GM12878 (cell line): ENCODE measurements at regions not wholly inside any gene's neighbourhood (a gene's known extent, or its start where the extent isn't known, plus 50 kb on each side); places are given as distances from the start of the nearest gene placed in this dataset.

Experiments
- ATAC-seq: fragments of 200-7000 bp; cut with Tn5 transposase; 3 replicates; pipeline ENCODE4 v1.9.1; 2020; ENCODE audit warnings: mild to moderate bottlenecking, moderate library complexity
- BruUV-seq: library from RNA; stranded (reverse); fragments of 400-500 nt; replicated peaks from 2 replicates; lab custom pipeline; 2021; lab: Mats Ljungman, UMichigan
- CTCF ChIA-PET: fragments of 300-600 bp; sonication (Branson Sonifier 250); formaldehyde crosslinking; extraction: SDS; loops from one replicate; lab custom pipeline; 2021; ENCODE audit warnings: inconsistent platforms; lab: Yijun Ruan, JAX
- POLR2A ChIA-PET: fragments of 350-600 bp; formaldehyde crosslinking; extraction: SDS; loops from one replicate; lab custom pipeline; 2021; ENCODE audit warnings: inconsistent platforms; lab: Charles Lee
- RAD21 ChIA-PET: fragments of 300-600 bp; sonication (Branson Sonifier 250); formaldehyde crosslinking; loops from one replicate; lab custom pipeline; 2023; ENCODE audit warnings: antibody characterized with exemption; ENCODE audit not compliant: unreplicated experiment; lab: Charles Lee
- SMC1A ChIA-PET: fragments of 300-600 bp; sonication (Branson Sonifier 250); formaldehyde crosslinking; loops from one replicate; lab custom pipeline; 2023; ENCODE audit not compliant: unreplicated experiment, uncharacterized antibody; lab: Charles Lee
- DNase-seq: peaks from one replicate; pipeline ENCODE4 v3.0.0-alpha.2; 2011; ENCODE audit warnings: low read depth, low spot score
- FAIRE-seq: peaks from 3 replicates; lab custom pipeline; 2011; peaks lifted over from hg19 to GRCh38; lab: Jason Lieb, UNC
- H2AFZ ChIP-seq: 2 replicates; pipeline ENCODE4 v1.6.0; 2011; ENCODE audit warnings: low read depth, low read length, control low read depth; ENCODE audit not compliant: control insufficient read depth
- H3K27ac ChIP-seq: 2 replicates; pipeline ENCODE4 v1.5.1; 2011; ENCODE audit warnings: control low read depth; ENCODE audit not compliant: control insufficient read depth, insufficient read depth
- H3K27me3 ChIP-seq, 2 experiments: replicated peaks in 1 of 2; 2 replicates each; pipeline versions ENCODE4 v1.6.0 to v1.6.1; 2011; ENCODE audit warnings: low read length in 1 of 2; ENCODE audit not compliant: control insufficient read depth in 2 of 2, insufficient read depth in 2 of 2
- H3K36me3 ChIP-seq, 2 experiments: 2 replicates each; pipeline ENCODE4 v1.5.1; 2011; ENCODE audit warnings: low read length in 1 of 2; ENCODE audit not compliant: control insufficient read depth in 2 of 2, insufficient read depth in 2 of 2
- H3K4me1 ChIP-seq: 2 replicates; pipeline ENCODE4 v1.6.1; 2011; ENCODE audit warnings: mild to moderate bottlenecking, low read length, moderate library complexity, mixed read lengths; ENCODE audit not compliant: control insufficient read depth, insufficient read depth
- H3K4me2 ChIP-seq: 2 replicates; pipeline ENCODE4 v1.6.0; 2011; ENCODE audit warnings: control low read depth; ENCODE audit not compliant: control insufficient read depth, insufficient read depth
- H3K4me3 ChIP-seq: fragments of 200-600 bp; sonication (generic); 2 replicates; pipeline ENCODE4 v1.5.1; 2016
- H3K79me2 ChIP-seq: 2 replicates; pipeline ENCODE4 v1.6.0; 2011; ENCODE audit warnings: low read length; ENCODE audit not compliant: control insufficient read depth, insufficient read depth
- H3K9ac ChIP-seq: 2 replicates; pipeline ENCODE4 v1.8.0; 2011; ENCODE audit warnings: low read length, control low read depth, mixed read lengths; ENCODE audit not compliant: control insufficient read depth, insufficient read depth
- H3K9me3 ChIP-seq: replicated peaks from 3 replicates; pipeline ENCODE4 v1.5.1; 2011; ENCODE audit warnings: mild to moderate bottlenecking, low read length; ENCODE audit not compliant: control insufficient read depth, insufficient read depth
- H4K20me1 ChIP-seq: 2 replicates; pipeline ENCODE4 v1.6.0; 2011; ENCODE audit not compliant: control insufficient read depth, insufficient read depth
- EED ChIP-seq: sonication (generic); IDR thresholded peaks from 2 replicates; pipeline ENCODE4 v1.6.1; 2016; ENCODE audit warnings: antibody characterized with exemption, low read depth
- ESRRA ChIP-seq: IDR thresholded peaks from 2 replicates; pipeline ENCODE4 v1.6.1; 2012; ENCODE audit warnings: mild to moderate bottlenecking, low read length, improper control_type of control experiment
- MEF2A ChIP-seq: IDR thresholded peaks from 2 replicates; pipeline ENCODE4 v1.6.1; 2011; ENCODE audit warnings: low read depth, mild to moderate bottlenecking, low read length, moderate library complexity; ENCODE audit not compliant: insufficient read depth
- MEF2B ChIP-seq: fragments of 450-650 bp; IDR thresholded peaks from 2 replicates; pipeline ENCODE4 v1.6.1; 2018; ENCODE audit warnings: mild to moderate bottlenecking, moderate library complexity; ENCODE audit not compliant: partially characterized antibody, poor library complexity, severe bottlenecking
- POLR2AphosphoS2 ChIP-seq: IDR thresholded peaks from 2 replicates; pipeline ENCODE4 v1.6.1; 2011; ENCODE audit warnings: low read depth, mild to moderate bottlenecking, low read length, improper control_type of control experiment, moderate library complexity
- SP1 ChIP-seq: IDR thresholded peaks from one replicate; pipeline ENCODE4 v1.6.1; 2011; ENCODE audit warnings: low read depth, low read length
- TARDBP ChIP-seq: IDR thresholded peaks from 2 replicates; pipeline ENCODE4 v1.6.1; 2016; ENCODE audit warnings: borderline replicate concordance
- TCF3 ChIP-seq: IDR thresholded peaks from 2 replicates; pipeline ENCODE4 v1.6.1; 2012; ENCODE audit warnings: low read depth, mild to moderate bottlenecking, low read length, borderline replicate concordance; ENCODE audit not compliant: insufficient read depth
- WGBS: methylation state at CpG from one replicate; pipeline ENCODE4 v1.1.6; 2016; ENCODE audit warnings: low lambda C conversion rate; ENCODE audit not compliant: insufficient replicate concordance, insufficient coverage; ENCODE audit errors: missing lambda C conversion rate; 5-methylcytosine and 5-hydroxymethylcytosine counted together
- in situ Hi-C: fragments of 300-500 bp; cut with MboI; formaldehyde crosslinking; loops from 9 replicates; pipeline ENCODE4 v1.14.3; 2018; ENCODE audit warnings: mixed read lengths
- intact Hi-C: fragments of 100-400 bp; cut with micrococcal nuclease; formaldehyde crosslinking; loops from one replicate; pipeline ENCODE4 v1.14.2; 2022; ENCODE audit not compliant: unreplicated experiment
- TF ChIP-seq, protein P1 (sequence below): IDR thresholded peaks from 2 replicates; pipeline ENCODE4 v1.6.1; 2011; ENCODE audit warnings: mild to moderate bottlenecking, low read depth, low read length, moderate library complexity; ENCODE audit not compliant: insufficient replicate concordance
- TF ChIP-seq, protein P2 (sequence below): fragments of 450-650 bp; IDR thresholded peaks from 2 replicates; pipeline ENCODE4 v1.6.1; 2017; ENCODE audit warnings: low read depth, mild to moderate bottlenecking, moderate library complexity

- FAIRE-seq (no peak), DNase-seq (no peak), ATAC-seq (no peak)
- intact Hi-C loops = no loop called here
- CTCF ChIA-PET = interaction anchor here (1.3 kb wide), 1 partner anchor 23 kb away, joined by 3 read pairs; no protein-coding TSS in a partner anchor
- H3K4me2 ChIP-seq = no peak overlapping the region
- RAD21 ChIA-PET = interaction anchor here (1.1 kb wide), 1 partner anchor 224 kb away, joined by 3 read pairs; no protein-coding TSS in a partner anchor
- TF ChIP-seq ESRRA (no peak), TARDBP (no peak), EED (no peak), MEF2A (no peak), TCF3 (no peak), MEF2B (no peak), POLR2AphosphoS2 (no peak), SP1 (no peak)
- TF ChIP-seq, protein P1, sequence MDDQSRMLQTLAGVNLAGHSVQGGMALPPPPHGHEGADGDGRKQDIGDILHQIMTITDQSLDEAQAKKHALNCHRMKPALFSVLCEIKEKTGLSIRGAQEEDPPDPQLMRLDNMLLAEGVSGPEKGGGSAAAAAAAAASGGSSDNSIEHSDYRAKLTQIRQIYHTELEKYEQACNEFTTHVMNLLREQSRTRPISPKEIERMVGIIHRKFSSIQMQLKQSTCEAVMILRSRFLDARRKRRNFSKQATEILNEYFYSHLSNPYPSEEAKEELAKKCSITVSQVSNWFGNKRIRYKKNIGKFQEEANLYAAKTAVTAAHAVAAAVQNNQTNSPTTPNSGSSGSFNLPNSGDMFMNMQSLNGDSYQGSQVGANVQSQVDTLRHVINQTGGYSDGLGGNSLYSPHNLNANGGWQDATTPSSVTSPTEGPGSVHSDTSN = no peak
- TF ChIP-seq, protein P2, sequence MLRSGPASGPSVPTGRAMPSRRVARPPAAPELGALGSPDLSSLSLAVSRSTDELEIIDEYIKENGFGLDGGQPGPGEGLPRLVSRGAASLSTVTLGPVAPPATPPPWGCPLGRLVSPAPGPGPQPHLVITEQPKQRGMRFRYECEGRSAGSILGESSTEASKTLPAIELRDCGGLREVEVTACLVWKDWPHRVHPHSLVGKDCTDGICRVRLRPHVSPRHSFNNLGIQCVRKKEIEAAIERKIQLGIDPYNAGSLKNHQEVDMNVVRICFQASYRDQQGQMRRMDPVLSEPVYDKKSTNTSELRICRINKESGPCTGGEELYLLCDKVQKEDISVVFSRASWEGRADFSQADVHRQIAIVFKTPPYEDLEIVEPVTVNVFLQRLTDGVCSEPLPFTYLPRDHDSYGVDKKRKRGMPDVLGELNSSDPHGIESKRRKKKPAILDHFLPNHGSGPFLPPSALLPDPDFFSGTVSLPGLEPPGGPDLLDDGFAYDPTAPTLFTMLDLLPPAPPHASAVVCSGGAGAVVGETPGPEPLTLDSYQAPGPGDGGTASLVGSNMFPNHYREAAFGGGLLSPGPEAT = no peak
- H2AFZ ChIP-seq = no peak overlapping the region
- H3K9ac ChIP-seq = no peak overlapping the region
- SMC1A ChIA-PET = interaction anchor here (0.8 kb wide), 1 partner anchor 45 kb away, joined by 3 read pairs; no protein-coding TSS in a partner anchor
- H3K4me1 ChIP-seq = no peaks in the 10 kb centered on the region
- H3K9me3 ChIP-seq = no peaks in the 10 kb centered on the region; the same call in 2 of the 3 replicates
- WGBS = 41% methylated on average over 2 of the region's 2 CpGs
- H3K79me2 ChIP-seq = no peaks in the 10 kb centered on the region; the same call in 1 of the 2 replicates
- no TSS peak for BruUV-seq
- no peaks in the 10 kb centered on the region for H4K20me1 ChIP-seq
- POLR2A ChIA-PET = no interaction called here
- in situ Hi-C loops = no loop called here
- H3K36me3 ChIP-seq = no peaks in the 10 kb centered on the region
- no peak overlapping the region for H3K27ac ChIP-seq
- no peak overlapping the region for H3K4me3 ChIP-seq
- no peaks in the 10 kb centered on the region; a peak in 1 of 4 replicates for H3K27me3 ChIP-seq
Observed at GRCh38 chr5:124683917-124684555, 62.4 kb downstream of the ZNF608 start.
